ENCODE measurements at regions not wholly inside any gene's neighbourhood (a gene's known extent, or its start where the extent isn't known, plus 50 kb on each side); places are given as distances from the start of the nearest gene placed in this dataset.

DNA sequence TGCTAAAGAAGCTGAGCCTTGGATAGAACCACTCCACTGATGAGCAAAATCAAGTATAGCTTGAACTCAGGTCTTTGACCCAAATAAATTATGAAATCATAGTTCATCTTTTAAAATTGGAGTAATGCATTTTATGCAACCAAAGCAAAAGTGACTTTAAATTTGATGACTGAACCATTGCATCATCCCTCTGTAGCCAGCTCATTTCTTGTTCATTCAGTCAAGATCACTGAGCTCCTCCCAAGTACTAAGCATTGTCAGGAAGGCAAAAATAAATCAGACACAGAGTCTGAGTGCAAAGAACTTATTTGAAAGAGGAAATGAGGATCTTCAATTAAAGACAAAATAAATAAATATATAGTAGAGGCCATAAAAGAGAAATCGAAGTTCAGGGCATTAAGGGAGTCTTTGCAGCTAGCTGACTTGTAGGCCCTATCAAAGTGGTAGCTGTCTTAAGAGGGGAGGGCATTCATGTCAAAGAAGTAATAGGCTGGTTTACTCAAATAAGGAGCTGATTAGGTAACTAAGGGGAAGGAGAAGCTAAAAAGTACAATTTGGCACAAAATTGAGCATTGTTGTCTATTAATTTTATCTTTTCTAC is 411.8 kb downstream of the MTX2 start:
- Histone ChIP-seq H3K4me1 (ENCODE audit: insufficient read depth) (no peaks in the 10 kb centered on the region), H2AFZ (no peak overlapping the region), H3K4me3 (no peak overlapping the region), H3K4me2 (no peak overlapping the region), H3K36me3 (replicated peaks; ENCODE audit: insufficient read depth, low read depth) (no peaks in the 10 kb centered on the region), H3K9me3 (ENCODE audit: low read depth) (no peaks in the 10 kb centered on the region), H4K20me1 (ENCODE audit: insufficient read depth, poor library complexity, severe bottlenecking) (no peaks in the 10 kb centered on the region), H3K79me2 (no peaks in the 10 kb centered on the region), H3K27me3 (no peaks in the 10 kb centered on the region), H3K9me2 (replicated peaks; ENCODE audit: insufficient read depth) (no peaks in the 10 kb centered on the region), H3K27ac (no peak overlapping the region)
- 59% methylated on average over 1 of the region's 1 CpG for WGBS (ENCODE audit: low lambda C conversion rate, missing lambda C conversion rate)
- TF ChIP-seq EZH2phosphoT487 (IDR thresholded peaks at IDR 0.05; ENCODE audit: low read depth, severe bottlenecking, unreplicated experiment) (no peak), EZH2 (IDR thresholded peaks at IDR 0.05; ENCODE audit: borderline replicate concordance) (no peak)
- TF ChIP-seq, protein P1, sequence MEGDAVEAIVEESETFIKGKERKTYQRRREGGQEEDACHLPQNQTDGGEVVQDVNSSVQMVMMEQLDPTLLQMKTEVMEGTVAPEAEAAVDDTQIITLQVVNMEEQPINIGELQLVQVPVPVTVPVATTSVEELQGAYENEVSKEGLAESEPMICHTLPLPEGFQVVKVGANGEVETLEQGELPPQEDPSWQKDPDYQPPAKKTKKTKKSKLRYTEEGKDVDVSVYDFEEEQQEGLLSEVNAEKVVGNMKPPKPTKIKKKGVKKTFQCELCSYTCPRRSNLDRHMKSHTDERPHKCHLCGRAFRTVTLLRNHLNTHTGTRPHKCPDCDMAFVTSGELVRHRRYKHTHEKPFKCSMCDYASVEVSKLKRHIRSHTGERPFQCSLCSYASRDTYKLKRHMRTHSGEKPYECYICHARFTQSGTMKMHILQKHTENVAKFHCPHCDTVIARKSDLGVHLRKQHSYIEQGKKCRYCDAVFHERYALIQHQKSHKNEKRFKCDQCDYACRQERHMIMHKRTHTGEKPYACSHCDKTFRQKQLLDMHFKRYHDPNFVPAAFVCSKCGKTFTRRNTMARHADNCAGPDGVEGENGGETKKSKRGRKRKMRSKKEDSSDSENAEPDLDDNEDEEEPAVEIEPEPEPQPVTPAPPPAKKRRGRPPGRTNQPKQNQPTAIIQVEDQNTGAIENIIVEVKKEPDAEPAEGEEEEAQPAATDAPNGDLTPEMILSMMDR (IDR thresholded peaks at IDR 0.05; ENCODE audit: poor library complexity), result no peak
- no peak for DNase-seq (ENCODE audit: low spot score)

DNA sequence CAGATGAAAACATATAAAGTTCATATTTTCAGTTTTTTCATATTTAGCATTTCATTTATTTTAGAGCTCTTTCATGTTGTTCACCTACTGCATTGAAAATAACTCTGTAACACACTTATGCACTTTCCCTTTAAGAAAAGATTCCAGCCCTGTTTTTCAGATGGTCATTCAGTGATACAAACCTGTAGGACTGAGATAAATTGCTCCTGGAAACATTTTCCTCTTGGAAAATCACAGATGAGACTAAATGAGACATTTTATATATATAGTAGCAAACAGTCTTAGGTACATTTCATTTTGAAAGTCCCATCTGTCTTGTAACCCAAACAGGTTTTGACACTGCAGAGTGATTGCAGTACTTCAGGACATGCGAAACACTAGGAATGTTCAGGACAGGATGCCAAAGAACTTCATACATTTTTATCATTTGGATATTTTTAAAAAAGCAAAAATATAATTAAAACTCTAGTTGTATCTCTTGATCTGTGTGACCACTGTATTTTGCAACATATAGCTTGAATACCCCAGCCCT is 412.4 kb downstream of the MTX2 start:
- Histone ChIP-seq H3K9me3 (ENCODE audit: low read depth) (no peaks in the 10 kb centered on the region), H3K36me3 (replicated peaks; ENCODE audit: insufficient read depth, low read depth) (no peaks in the 10 kb centered on the region), H3K4me1 (ENCODE audit: insufficient read depth) (no peaks in the 10 kb centered on the region), H3K27me3 (no peaks in the 10 kb centered on the region), H4K20me1 (ENCODE audit: insufficient read depth, poor library complexity, severe bottlenecking) (no peaks in the 10 kb centered on the region), H3K27ac (no peak overlapping the region), H3K4me3 (no peak overlapping the region), H2AFZ (no peak overlapping the region), H3K79me2 (no peaks in the 10 kb centered on the region), H3K9me2 (replicated peaks; ENCODE audit: insufficient read depth) (no peaks in the 10 kb centered on the region), H3K4me2 (no peak overlapping the region)
- TF ChIP-seq EZH2phosphoT487 (IDR thresholded peaks at IDR 0.05; ENCODE audit: low read depth, severe bottlenecking, unreplicated experiment) (no peak), EZH2 (IDR thresholded peaks at IDR 0.05; ENCODE audit: borderline replicate concordance) (no peak)
- TF ChIP-seq, protein P1 (IDR thresholded peaks at IDR 0.05; ENCODE audit: poor library complexity), result no peak
- WGBS (ENCODE audit: low lambda C conversion rate, missing lambda C conversion rate), result 85% methylated on average over 1 of the region's 1 CpG
- DNase-seq (ENCODE audit: low spot score), result no peak

DNA sequence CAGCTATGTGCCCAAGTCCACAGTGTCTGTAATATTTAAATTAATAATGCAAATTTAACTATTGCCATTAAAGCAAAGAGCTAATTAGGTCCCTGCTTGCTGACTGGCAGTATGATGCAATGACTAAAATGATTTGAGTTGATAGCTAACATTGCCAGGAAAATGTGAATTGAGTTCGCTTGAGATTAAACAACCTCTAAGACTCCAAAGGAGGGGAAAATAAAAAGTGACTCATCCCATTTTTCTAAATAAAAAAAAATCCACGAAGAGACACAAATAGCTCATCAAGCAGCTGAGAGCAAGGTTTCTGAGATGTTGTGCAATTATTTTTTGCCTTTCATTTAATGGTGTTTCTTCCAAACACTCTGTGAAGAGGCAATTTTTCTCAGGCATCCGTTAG is 413.0 kb downstream of the MTX2 start:
- no peaks in the 10 kb centered on the region for H3K79me2 ChIP-seq
- no peak overlapping the region for H3K4me3 ChIP-seq
- no peaks in the 10 kb centered on the region for H3K4me1 ChIP-seq (ENCODE audit: insufficient read depth)
- peak overlapping the region; percentile 40 for H3K27ac ChIP-seq
- no peaks in the 10 kb centered on the region for H4K20me1 ChIP-seq (ENCODE audit: insufficient read depth, poor library complexity, severe bottlenecking)
- TF ChIP-seq EZH2phosphoT487 (IDR thresholded peaks at IDR 0.05; ENCODE audit: low read depth, severe bottlenecking, unreplicated experiment), result no peak
- DNase-seq (ENCODE audit: low spot score), result peak; percentile 15
- no peak overlapping the region for H2AFZ ChIP-seq
- 49% methylated on average over 3 of the region's 3 CpGs for WGBS (ENCODE audit: low lambda C conversion rate, missing lambda C conversion rate)
- no peaks in the 10 kb centered on the region for H3K9me2 ChIP-seq (replicated peaks; ENCODE audit: insufficient read depth)
- H3K9me3 ChIP-seq (ENCODE audit: low read depth), result no peaks in the 10 kb centered on the region
- H3K27me3 ChIP-seq, result no peaks in the 10 kb centered on the region
- no peaks in the 10 kb centered on the region for H3K36me3 ChIP-seq (replicated peaks; ENCODE audit: insufficient read depth, low read depth)
- H3K4me2 ChIP-seq, result no peak overlapping the region

DNA sequence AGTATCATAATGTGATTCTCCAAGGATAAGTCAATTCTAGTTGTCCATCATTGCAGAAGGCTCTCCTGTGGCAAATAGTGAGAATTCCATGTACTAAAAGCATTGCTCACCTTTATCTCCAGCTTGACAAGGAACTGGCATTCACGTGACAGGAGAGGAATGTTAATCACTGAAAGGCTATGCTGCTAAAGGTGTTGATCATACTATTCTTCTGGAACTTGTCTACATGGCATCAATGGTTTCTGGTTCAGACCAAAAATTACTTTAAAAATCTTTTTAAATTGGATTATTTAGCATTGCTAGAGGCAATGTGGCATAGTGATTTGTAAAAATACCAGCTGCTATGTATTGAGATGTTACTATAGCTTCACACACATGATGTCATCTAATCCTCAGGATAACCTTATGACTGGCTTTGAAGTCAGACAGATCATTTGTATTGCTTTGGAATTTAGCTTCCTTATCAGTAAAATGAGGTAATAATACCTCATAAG is 414.4 kb downstream of the MTX2 start:
- Histone ChIP-seq H3K4me2 (no peak overlapping the region), H4K20me1 (ENCODE audit: insufficient read depth, poor library complexity, severe bottlenecking) (no peaks in the 10 kb centered on the region), H3K36me3 (replicated peaks; ENCODE audit: insufficient read depth, low read depth) (no peaks in the 10 kb centered on the region), H3K79me2 (no peaks in the 10 kb centered on the region), H3K9me2 (replicated peaks; ENCODE audit: insufficient read depth) (no peaks in the 10 kb centered on the region), H3K9me3 (ENCODE audit: low read depth) (no peaks in the 10 kb centered on the region), H3K4me3 (no peak overlapping the region), H3K27ac (peak overlapping the region; percentile 2), H2AFZ (no peak overlapping the region), H3K4me1 (ENCODE audit: insufficient read depth) (no peaks in the 10 kb centered on the region), H3K27me3 (no peaks in the 10 kb centered on the region)
- peak; percentile 28 for DNase-seq (ENCODE audit: low spot score)
- 12% methylated on average over 1 of the region's 1 CpG for WGBS (ENCODE audit: low lambda C conversion rate, missing lambda C conversion rate)
- TF ChIP-seq EZH2 (IDR thresholded peaks at IDR 0.05; ENCODE audit: borderline replicate concordance) (no peak), EZH2phosphoT487 (IDR thresholded peaks at IDR 0.05; ENCODE audit: low read depth, severe bottlenecking, unreplicated experiment) (no peak)
- TF ChIP-seq, protein P1 (IDR thresholded peaks at IDR 0.05; ENCODE audit: poor library complexity), result no peak
